DND-41 (cell line): ENCODE measurements at regions not wholly inside any gene's neighbourhood (a gene's known extent, or its start where the extent isn't known, plus 50 kb on each side); places are given as distances from the start of the nearest gene placed in this dataset.

Source experiments
- ATAC-seq: fragments of 200-7000 bp; cut with Tn5 transposase; 3 replicates; pipeline ENCODE4 v1.9.1; 2021; ENCODE audit warnings: low read depth; ENCODE audit not compliant: insufficient read depth
- DNase-seq: peaks from one replicate; pipeline ENCODE4 v3.0.0-alpha.2; 2020
- H2AFZ ChIP-seq: 2 replicates; pipeline ENCODE4 v1.6.0; 2012; ENCODE audit warnings: low read depth, low read length
- H3K27ac ChIP-seq: 2 replicates; pipeline ENCODE4 v1.5.1; 2012; ENCODE audit warnings: low read length, inconsistent platforms
- H3K27me3 ChIP-seq: fragments of 200-600 bp; sonication (generic); 2 replicates; pipeline ENCODE4 v1.6.0; 2012; ENCODE audit warnings: low read length, mild to moderate bottlenecking, inconsistent platforms; ENCODE audit not compliant: insufficient read depth, poor library complexity
- H3K36me3 ChIP-seq: 2 replicates; pipeline ENCODE4 v1.5.1; 2012; ENCODE audit warnings: low read length, inconsistent platforms; ENCODE audit not compliant: insufficient read depth
- H3K4me1 ChIP-seq: 2 replicates; pipeline ENCODE4 v1.5.1; 2012; ENCODE audit warnings: mild to moderate bottlenecking, low read length; ENCODE audit not compliant: insufficient read depth
- H3K4me2 ChIP-seq: 2 replicates; pipeline ENCODE4 v1.6.0; 2012; ENCODE audit warnings: mild to moderate bottlenecking, moderate library complexity, low read length, inconsistent platforms; ENCODE audit not compliant: insufficient read depth
- H3K4me3 ChIP-seq, 2 experiments: fragments of 200-600 bp in 1 of 2; shearing (Covaris generic) in 1 of 2; 2 replicates each; pipeline ENCODE4 v1.5.1; 2012 to 2016; ENCODE audit warnings: inconsistent platforms in 2 of 2, low read length in 2 of 2, mild to moderate bottlenecking in 2 of 2, low read depth in 1 of 2, moderate library complexity in 1 of 2
- H3K79me2 ChIP-seq: 2 replicates; pipeline ENCODE4 v1.6.0; 2012; ENCODE audit warnings: low read length, inconsistent platforms; ENCODE audit not compliant: insufficient read depth
- H3K9ac ChIP-seq: 2 replicates; pipeline ENCODE4 v1.6.0; 2012; ENCODE audit warnings: low read depth, mild to moderate bottlenecking, inconsistent platforms, low read length, moderate library complexity
- H3K9me3 ChIP-seq: 2 replicates; pipeline ENCODE4 v1.5.1; 2012; ENCODE audit warnings: low read length, moderate library complexity, mild to moderate bottlenecking, inconsistent platforms; ENCODE audit not compliant: insufficient read depth, severe bottlenecking
- H4K20me1 ChIP-seq: 2 replicates; pipeline ENCODE4 v1.6.0; 2012; ENCODE audit warnings: low read length; ENCODE audit not compliant: insufficient read depth
- EZH2 ChIP-seq: IDR thresholded peaks from 3 replicates; pipeline ENCODE4 v1.6.1; 2012; ENCODE audit warnings: borderline replicate concordance, low read depth, mild to moderate bottlenecking, moderate library complexity, low read length, inconsistent platforms; ENCODE audit not compliant: severe bottlenecking
- TF ChIP-seq, protein P1 (sequence below): IDR thresholded peaks from 2 replicates; pipeline ENCODE4 v1.5.1; 2012; ENCODE audit warnings: borderline replicate concordance, low read length, moderate library complexity, mild to moderate bottlenecking; ENCODE audit not compliant: poor library complexity, severe bottlenecking; ENCODE audit errors: extremely low read depth

DNA sequence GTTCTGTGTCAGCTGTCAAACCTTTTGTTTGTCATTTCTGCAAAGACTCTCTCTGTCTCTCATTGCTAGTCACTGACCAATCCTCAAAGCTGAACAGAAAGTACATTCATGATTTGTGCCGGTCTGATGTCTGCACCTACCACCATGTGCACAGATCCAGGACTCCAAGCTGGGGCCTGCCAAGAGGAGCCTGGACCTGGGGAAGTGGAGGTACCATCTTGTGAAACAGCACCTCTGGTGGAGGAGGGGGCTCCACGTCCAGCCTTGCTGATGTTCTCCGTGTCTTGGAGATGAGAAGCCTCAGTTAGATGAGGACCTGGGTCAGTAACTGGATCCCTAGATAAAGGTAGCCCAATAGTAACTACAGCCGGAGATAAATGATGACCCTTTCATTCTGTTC lies 98.9 kb downstream of the TENT4A start:
- ATAC-seq (no peak), DNase-seq (no peak)
- H3K27me3 ChIP-seq: no peaks in the 10 kb centered on the region
- H2AFZ ChIP-seq: no peak overlapping the region
- H3K27ac ChIP-seq: no peak overlapping the region
- no peak overlapping the region for H3K4me2 ChIP-seq
- no peaks in the 10 kb centered on the region for H4K20me1 ChIP-seq
- H3K36me3 ChIP-seq: no peaks in the 10 kb centered on the region
- no peaks in the 10 kb centered on the region for H3K79me2 ChIP-seq
- H3K9ac ChIP-seq: no peak overlapping the region
- H3K4me3 ChIP-seq: no peak overlapping the region
- H3K9me3 ChIP-seq: peaks cover 3% of the 10 kb centered on the region
- TF ChIP-seq, protein P1, sequence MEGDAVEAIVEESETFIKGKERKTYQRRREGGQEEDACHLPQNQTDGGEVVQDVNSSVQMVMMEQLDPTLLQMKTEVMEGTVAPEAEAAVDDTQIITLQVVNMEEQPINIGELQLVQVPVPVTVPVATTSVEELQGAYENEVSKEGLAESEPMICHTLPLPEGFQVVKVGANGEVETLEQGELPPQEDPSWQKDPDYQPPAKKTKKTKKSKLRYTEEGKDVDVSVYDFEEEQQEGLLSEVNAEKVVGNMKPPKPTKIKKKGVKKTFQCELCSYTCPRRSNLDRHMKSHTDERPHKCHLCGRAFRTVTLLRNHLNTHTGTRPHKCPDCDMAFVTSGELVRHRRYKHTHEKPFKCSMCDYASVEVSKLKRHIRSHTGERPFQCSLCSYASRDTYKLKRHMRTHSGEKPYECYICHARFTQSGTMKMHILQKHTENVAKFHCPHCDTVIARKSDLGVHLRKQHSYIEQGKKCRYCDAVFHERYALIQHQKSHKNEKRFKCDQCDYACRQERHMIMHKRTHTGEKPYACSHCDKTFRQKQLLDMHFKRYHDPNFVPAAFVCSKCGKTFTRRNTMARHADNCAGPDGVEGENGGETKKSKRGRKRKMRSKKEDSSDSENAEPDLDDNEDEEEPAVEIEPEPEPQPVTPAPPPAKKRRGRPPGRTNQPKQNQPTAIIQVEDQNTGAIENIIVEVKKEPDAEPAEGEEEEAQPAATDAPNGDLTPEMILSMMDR: no peak
- no peak for TF ChIP-seq EZH2
- H3K4me1 ChIP-seq: no peaks in the 10 kb centered on the region

DNA sequence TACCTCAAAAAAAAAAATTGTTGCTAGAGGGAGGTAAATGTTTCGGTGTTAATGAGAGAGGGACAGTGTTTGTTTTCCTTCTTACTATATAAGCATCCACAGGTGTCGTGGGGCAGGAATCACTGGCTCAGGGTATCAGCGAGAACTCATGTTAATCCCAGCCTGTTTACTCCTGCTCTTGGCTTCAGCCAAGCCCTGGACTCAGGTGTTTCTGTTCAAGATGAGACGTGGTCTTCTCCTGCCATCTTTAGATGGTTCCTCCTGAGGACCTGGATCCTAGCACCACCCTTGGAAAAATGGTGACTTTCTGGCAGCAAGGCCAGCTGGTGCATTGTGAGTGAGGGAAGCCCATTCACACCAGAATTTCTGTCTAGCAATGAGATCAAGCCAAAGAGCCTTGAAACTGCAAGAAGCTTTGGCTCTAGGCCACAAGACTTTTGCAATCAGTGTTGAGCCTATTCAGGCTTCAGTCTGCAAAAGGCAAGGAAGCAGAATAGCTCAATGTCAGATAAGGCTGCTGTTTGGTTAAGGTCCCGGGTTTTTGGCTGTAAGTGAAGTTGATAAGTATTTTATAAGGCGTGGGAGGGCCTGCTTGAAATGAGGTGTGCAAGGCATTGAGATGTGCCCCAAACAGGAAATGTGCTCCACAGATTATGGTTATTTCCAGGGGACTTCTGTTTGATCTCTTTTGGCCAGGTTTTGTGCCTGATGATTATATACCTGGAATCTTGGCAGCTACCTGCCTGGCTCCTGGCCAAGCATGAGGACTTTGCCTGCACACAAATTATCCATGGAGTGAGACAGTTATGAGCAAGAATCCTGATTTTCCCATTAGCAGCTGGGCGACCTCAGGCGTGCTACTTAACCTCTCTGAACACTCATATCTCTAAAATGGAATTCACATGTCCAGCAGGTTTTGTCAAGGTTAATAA lies 99.8 kb downstream of the TENT4A start:
- TF ChIP-seq EZH2: no peak
- TF ChIP-seq, protein P1: no peak
- no peak overlapping the region for H2AFZ ChIP-seq
- H3K4me1 ChIP-seq: no peaks in the 10 kb centered on the region
- no peaks in the 10 kb centered on the region for H4K20me1 ChIP-seq
- ATAC-seq (no peak), DNase-seq (no peak)
- H3K36me3 ChIP-seq: no peaks in the 10 kb centered on the region
- no peaks in the 10 kb centered on the region for H3K79me2 ChIP-seq
- no peak overlapping the region for H3K4me2 ChIP-seq
- peaks cover 3% of the 10 kb centered on the region for H3K9me3 ChIP-seq
- H3K27ac ChIP-seq: no peak overlapping the region
- no peak overlapping the region for H3K4me3 ChIP-seq
- H3K27me3 ChIP-seq: no peaks in the 10 kb centered on the region
- H3K9ac ChIP-seq: no peak overlapping the region

DNA sequence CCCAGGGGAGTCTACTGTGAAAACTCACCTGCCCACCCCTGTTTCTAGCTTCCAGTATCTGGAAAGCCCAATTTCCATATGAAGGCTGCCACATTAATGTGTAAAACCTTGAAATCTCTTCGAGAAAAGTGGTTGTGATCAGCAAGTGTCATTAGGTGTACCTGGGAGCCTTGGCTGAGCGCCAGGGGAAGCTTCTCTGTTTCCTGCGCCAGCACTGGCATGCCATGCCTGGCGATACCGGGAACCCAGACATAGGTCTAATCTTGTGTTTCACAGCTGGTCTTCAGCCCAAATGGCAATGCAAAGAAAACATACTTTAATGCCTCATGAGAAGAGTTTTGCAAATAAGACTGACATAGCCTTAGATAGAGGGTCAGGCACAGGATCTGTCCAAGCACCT lies 101.6 kb downstream of the TENT4A start:
- no peak overlapping the region for H3K4me3 ChIP-seq
- H3K27ac ChIP-seq: no peak overlapping the region
- H3K4me2 ChIP-seq: no peak overlapping the region
- no peaks in the 10 kb centered on the region for H3K36me3 ChIP-seq
- no peaks in the 10 kb centered on the region for H3K27me3 ChIP-seq
- TF ChIP-seq, protein P1: no peak
- TF ChIP-seq EZH2: no peak
- no peaks in the 10 kb centered on the region for H3K79me2 ChIP-seq
- no peak for ATAC-seq
- H4K20me1 ChIP-seq: no peaks in the 10 kb centered on the region
- no peak overlapping the region for H3K9ac ChIP-seq
- no peaks in the 10 kb centered on the region for H3K9me3 ChIP-seq
- no peak overlapping the region for H2AFZ ChIP-seq
- DNase-seq: no peak
- H3K4me1 ChIP-seq: no peaks in the 10 kb centered on the region
